ENCODE measurements at regions not wholly inside any gene's neighbourhood (a gene's known extent, or its start where the extent isn't known, plus 50 kb on each side); places are given as distances from the start of the nearest gene placed in this dataset.

GRCh38 chrX:40855411-40855810 is 120.1 kb upstream of the MED14 start:
- no peak for TF ChIP-seq EZH2 (IDR thresholded peaks at IDR 0.05; ENCODE audit: low read length)
- no peak for TF ChIP-seq CTCF (optimal IDR thresholded peaks at IDR 0.05 in 1 of 3, IDR thresholded peaks at IDR 0.05 in 1 of 3, conservative IDR thresholded peaks at IDR 0.05 in 1 of 3; ENCODE audit: extremely low read depth in 1 of 3, insufficient read depth in 2 of 3, low read length in 3 of 3)

Data from keratinocyte (primary cell).